GM12892 (cell line): ENCODE measurements at regions not wholly inside any gene's neighbourhood (a gene's known extent, or its start where the extent isn't known, plus 50 kb on each side); places are given as distances from the start of the nearest gene placed in this dataset.

Experiments
- DNase-seq: peaks from one replicate; pipeline ENCODE4 v3.0.0; 2011; ENCODE audit not compliant: insufficient read length
- FAIRE-seq: peaks from 2 replicates; lab custom pipeline; 2011; peaks lifted over from hg19 to GRCh38; lab: Jason Lieb, UNC
- POLR2A ChIP-seq: IDR thresholded peaks from 2 replicates; pipeline ENCODE4 v1.6.1; 2011; ENCODE audit warnings: low read depth, low read length, control low read depth
- POLR2AphosphoS5 ChIP-seq: IDR thresholded peaks from 2 replicates; pipeline ENCODE4 v1.6.1; 2011; ENCODE audit warnings: low read depth, low read length, control low read depth
- TAF1 ChIP-seq: IDR thresholded peaks from 2 replicates; pipeline ENCODE4 v1.6.1; 2011; ENCODE audit warnings: low read depth, mild to moderate bottlenecking, control low read depth, low read length, borderline replicate concordance

- no peak for TF ChIP-seq TAF1
- no peak for TF ChIP-seq POLR2A
- no peak for TF ChIP-seq POLR2AphosphoS5
- DNase-seq (no peak), FAIRE-seq (peak; percentile 58)
Measured at GRCh38 chr5:82820188-82820587, 257.0 kb downstream of the TMEM167A start.

GRCh38 chr5:82817897-82818676 lies 259.1 kb downstream of the TMEM167A start:
- peak; percentile 82 for FAIRE-seq
- no peak for TF ChIP-seq POLR2A
- TF ChIP-seq POLR2AphosphoS5 = no peak
- no peak for TF ChIP-seq TAF1
- DNase-seq = no peak

- no peak for TF ChIP-seq POLR2AphosphoS5
- TF ChIP-seq POLR2A = no peak
- no peak for TF ChIP-seq TAF1
- FAIRE-seq = no peak
- no peak for DNase-seq
Measured at GRCh38 chr5:82816926-82817325, 260.3 kb downstream of the TMEM167A start.

GRCh38 chr5:82815871-82816270 lies 261.3 kb downstream of the TMEM167A start:
- DNase-seq (no peak), FAIRE-seq (no peak)
- TF ChIP-seq POLR2AphosphoS5 = no peak
- no peak for TF ChIP-seq POLR2A
- no peak for TF ChIP-seq TAF1

- TF ChIP-seq POLR2AphosphoS5 (no peak), POLR2A (no peak), TAF1 (no peak)
- DNase-seq (no peak), FAIRE-seq (no peak)
Measured at GRCh38 chr5:82813861-82814260, 263.3 kb downstream of the TMEM167A start.

- FAIRE-seq = no peak
- TF ChIP-seq POLR2AphosphoS5 = no peak
- TF ChIP-seq TAF1 = no peak
- no peak for TF ChIP-seq POLR2A
- no peak for DNase-seq
Measured at GRCh38 chr5:82812575-82812974, 264.6 kb downstream of the TMEM167A start.

GRCh38 chr5:82811490-82811889 lies 265.7 kb downstream of the TMEM167A start:
- TF ChIP-seq TAF1 = no peak
- TF ChIP-seq POLR2A = no peak
- no peak for TF ChIP-seq POLR2AphosphoS5
- DNase-seq (no peak), FAIRE-seq (no peak)

GRCh38 chr5:82809420-82810143 lies 267.6 kb downstream of the TMEM167A start:
- TF ChIP-seq POLR2AphosphoS5 (no peak), TAF1 (no peak)
- no peak for FAIRE-seq
- DNase-seq = no peak

GRCh38 chr5:82808960-82809359 lies 268.2 kb downstream of the TMEM167A start:
- DNase-seq = no peak
- FAIRE-seq = no peak
- TF ChIP-seq POLR2AphosphoS5 (no peak), POLR2A (no peak), TAF1 (no peak)

- no peak for FAIRE-seq
Measured at GRCh38 chr5:82807021-82807420, 270.2 kb downstream of the TMEM167A start.

GRCh38 chr5:82806513-82806912 lies 270.7 kb downstream of the TMEM167A start:
- TF ChIP-seq POLR2A (no peak), POLR2AphosphoS5 (no peak), TAF1 (no peak)
- FAIRE-seq (no peak), DNase-seq (no peak)

More at GRCh38 chr5:82807021-82807420, 270.2 kb downstream of the TMEM167A start:
- DNase-seq = no peak
- TF ChIP-seq TAF1 (no peak), POLR2AphosphoS5 (no peak), POLR2A (no peak)

- TF ChIP-seq POLR2A (no peak), POLR2AphosphoS5 (no peak), TAF1 (no peak)
- no peak for FAIRE-seq
- DNase-seq = no peak
Measured at GRCh38 chr5:82804155-82804690, 273.0 kb downstream of the TMEM167A start.
